IMR-90 (cell line): ENCODE measurements at regions not wholly inside any gene's neighbourhood (a gene's known extent, or its start where the extent isn't known, plus 50 kb on each side); places are given as distances from the start of the nearest gene placed in this dataset.

Source experiments
- ATAC-seq: fragments of 200-7000 bp; cut with Tn5 transposase; 2 replicates; pipeline ENCODE4 v1.9.1; 2020; ENCODE audit warnings: low read depth, mild to moderate bottlenecking, moderate library complexity
- BruUV-seq: library from RNA; stranded (reverse); fragments of 400-500 nt; replicated peaks from 2 replicates; lab custom pipeline; 2021; lab: Mats Ljungman, UMichigan
- CTCF ChIA-PET: fragments of 300-600 bp; formaldehyde crosslinking; extraction: SDS; loops from one replicate; lab custom pipeline; 2021; ENCODE audit warnings: antibody characterized with exemption; lab: Yijun Ruan, JAX
- POLR2A ChIA-PET: fragments of 300-600 bp; sonication (Branson Sonifier 250); formaldehyde crosslinking; loops from one replicate; lab custom pipeline; 2022; ENCODE audit warnings: antibody characterized with exemption; ENCODE audit not compliant: unreplicated experiment; lab: Charles Lee
- DNase-seq: peaks from one replicate; pipeline ENCODE4 v3.0.0; 2013
- H2AFZ ChIP-seq: replicated peaks from 2 replicates; pipeline ENCODE3; 2013; ENCODE audit warnings: low read length, mild to moderate bottlenecking; ENCODE audit not compliant: poor library complexity
- H2AK5ac ChIP-seq: 2 replicates; pipeline ENCODE4 v1.6.1; 2013; ENCODE audit warnings: low read depth, low read length, inconsistent platforms
- H2AK9ac ChIP-seq: replicated peaks from 2 replicates; pipeline ENCODE3; 2013; ENCODE audit warnings: mild to moderate bottlenecking, low read depth, low read length, moderate library complexity; ENCODE audit not compliant: poor library complexity
- H2BK120ac ChIP-seq: 2 replicates; pipeline ENCODE4 v1.6.1; 2013; ENCODE audit warnings: low read depth, low read length, inconsistent platforms
- H2BK15ac ChIP-seq: 3 replicates; pipeline ENCODE4 v1.6.1; 2013; ENCODE audit warnings: low read depth, low read length, inconsistent platforms
- H2BK20ac ChIP-seq: 2 replicates; pipeline ENCODE4 v1.6.1; 2013; ENCODE audit warnings: low read depth, mild to moderate bottlenecking, inconsistent platforms, low read length, moderate library complexity
- H2BK5ac ChIP-seq: 2 replicates; pipeline ENCODE4 v1.6.1; 2013; ENCODE audit warnings: mild to moderate bottlenecking, low read depth, low read length, inconsistent platforms; ENCODE audit not compliant: poor library complexity, severe bottlenecking
- H3K14ac ChIP-seq: replicated peaks from 2 replicates; pipeline ENCODE4 v1.6.1; 2013; ENCODE audit warnings: low read depth, low read length, inconsistent platforms
- H3K18ac ChIP-seq: 2 replicates; pipeline ENCODE4 v1.6.1; 2013; ENCODE audit warnings: low read depth, low read length, control low read depth
- H3K23ac ChIP-seq: 2 replicates; pipeline ENCODE4 v1.6.1; 2013; ENCODE audit warnings: low read depth, low read length, inconsistent platforms
- H3K27ac ChIP-seq: 2 replicates; pipeline ENCODE4 v1.5.1; 2013; ENCODE audit warnings: mild to moderate bottlenecking, control low read depth, low read length; ENCODE audit not compliant: insufficient read depth
- H3K27me3 ChIP-seq: 2 replicates; pipeline ENCODE4 v1.6.1; 2013; ENCODE audit warnings: low read length; ENCODE audit not compliant: control insufficient read depth, insufficient read depth
- H3K36me3 ChIP-seq: 2 replicates; pipeline ENCODE4 v1.6.1; 2013; ENCODE audit warnings: low read length, mixed read lengths; ENCODE audit not compliant: control insufficient read depth, insufficient read depth
- H3K4ac ChIP-seq: 2 replicates; pipeline ENCODE4 v1.6.1; 2013; ENCODE audit warnings: low read depth, low read length, inconsistent platforms
- H3K4me1 ChIP-seq: 2 replicates; pipeline ENCODE4 v1.6.1; 2013; ENCODE audit warnings: low read length, mixed read lengths; ENCODE audit not compliant: control insufficient read depth, insufficient read depth
- H3K4me2 ChIP-seq: 2 replicates; pipeline ENCODE4 v1.6.1; 2013; ENCODE audit warnings: low read depth, mild to moderate bottlenecking, control low read depth, low read length, moderate library complexity
- H3K4me3 ChIP-seq: 2 replicates; pipeline ENCODE4 v1.5.1; 2013; ENCODE audit warnings: low read depth, mild to moderate bottlenecking, control low read depth, low read length, moderate library complexity; ENCODE audit not compliant: insufficient read depth
- H3K56ac ChIP-seq: 2 replicates; pipeline ENCODE4 v1.6.1; 2013; ENCODE audit warnings: low read length, inconsistent platforms; ENCODE audit not compliant: insufficient read depth; ENCODE audit errors: extremely low read depth
- H3K79me1 ChIP-seq, 2 experiments: 2 replicates each; pipeline ENCODE4 v1.6.1; 2013; ENCODE audit warnings: low read length in 2 of 2, inconsistent platforms in 1 of 2, low read depth in 1 of 2
- H3K9ac ChIP-seq: 2 replicates; pipeline ENCODE4 v1.6.1; 2013; ENCODE audit warnings: low read depth, low read length, control low read depth
- H3K9me1 ChIP-seq: 2 replicates; pipeline ENCODE4 v1.6.1; 2013; ENCODE audit warnings: low read length, inconsistent platforms; ENCODE audit not compliant: insufficient read depth
- H3K9me3 ChIP-seq: 2 replicates; pipeline ENCODE4 v1.6.1; 2013; ENCODE audit warnings: low read length; ENCODE audit not compliant: control insufficient read depth, insufficient read depth
- H4K20me1 ChIP-seq: 2 replicates; pipeline ENCODE4 v1.6.1; 2013; ENCODE audit warnings: low read length, inconsistent platforms; ENCODE audit not compliant: insufficient read depth
- H4K5ac ChIP-seq: 2 replicates; pipeline ENCODE4 v1.6.1; 2013; ENCODE audit warnings: mild to moderate bottlenecking, low read depth, low read length, control low read depth
- H4K8ac ChIP-seq, 2 experiments: 2 replicates each; pipeline ENCODE4 v1.6.1; 2013; ENCODE audit warnings: low read depth in 2 of 2, low read length in 2 of 2, control low read depth in 1 of 2, inconsistent platforms in 1 of 2
- H4K91ac ChIP-seq: 2 replicates; pipeline ENCODE4 v1.6.1; 2013; ENCODE audit warnings: low read depth, low read length, inconsistent platforms; ENCODE audit not compliant: insufficient read depth
- CEBPB ChIP-seq: IDR thresholded peaks from 2 replicates; pipeline ENCODE4 v1.6.1; 2012; ENCODE audit warnings: low read depth, low read length, improper control_type of control experiment
- CHD1 ChIP-seq: IDR thresholded peaks from 2 replicates; pipeline ENCODE4 v1.6.1; 2012; ENCODE audit warnings: low read depth, low read length, improper control_type of control experiment
- USF2 ChIP-seq: fragments of 150-350 bp; IDR thresholded peaks from 2 replicates; pipeline ENCODE4 v1.6.1; 2017; ENCODE audit warnings: mild to moderate bottlenecking, antibody characterized with exemption, low read length, low read depth
- WGBS, 2 experiments: methylation state at CpG; one replicate each; pipeline versions ENCODE4 v1.1.5 to v1.1.7; 2013; ENCODE audit warnings: missing lambda C conversion rate in 2 of 2; ENCODE audit not compliant: insufficient read length in 1 of 2; ENCODE audit errors: extremely low coverage in 2 of 2; 5-methylcytosine and 5-hydroxymethylcytosine counted together
- dilution Hi-C: fragments of 300-500 bp; cut with HindIII; formaldehyde crosslinking; loops from one replicate; pipeline ENCODE4 v1.14.3; 2018; ENCODE audit warnings: low sequenced_read_pairs; ENCODE audit not compliant: unreplicated experiment
- in situ Hi-C: fragments of 300-500 bp; cut with MboI; formaldehyde crosslinking; loops from 3 replicates; pipeline ENCODE4 v1.14.3; 2019; ENCODE audit warnings: low sequenced_read_pairs, inconsistent platforms, mixed read lengths
- intact Hi-C: fragments of 100-400 bp; cut with micrococcal nuclease; formaldehyde crosslinking; loops from 2 replicates; pipeline ENCODE4 v1.10.0; 2022

GRCh38 chr4:163744861-163745260, 250.4 kb downstream of the TMA16 start:
- WGBS, 2 experiments, result 20% methylated on average over 1 of the region's 4 CpGs; no CpG with 5 or more reads in 1 of the 2 experiments
- ChIA-PET CTCF (interaction anchor here (0.6 kb wide), 1 partner anchor 14 kb away, joined by 3 read pairs; no protein-coding TSS in a partner anchor), POLR2A (interaction anchor here (0.6 kb wide), 1 partner anchor 269 kb away, joined by 9 read pairs; no protein-coding TSS in a partner anchor)
- no peak overlapping the region for H3K27ac ChIP-seq
- H3K79me1 ChIP-seq, result no peaks in the 10 kb centered on the region
- TF ChIP-seq CEBPB (no peak), CHD1 (no peak), USF2 (no peak)
- no peak overlapping the region for H3K4me2 ChIP-seq
- ATAC-seq (no peak), DNase-seq (no peak)
- no peak overlapping the region for H3K56ac ChIP-seq
- H4K5ac ChIP-seq, result no peak overlapping the region
- H3K36me3 ChIP-seq, result no peaks in the 10 kb centered on the region
- H3K9me3 ChIP-seq, result no peaks in the 10 kb centered on the region
- H3K9ac ChIP-seq, result no peak overlapping the region
- no peak overlapping the region for H2BK15ac ChIP-seq
- no peaks in the 10 kb centered on the region for H3K4me1 ChIP-seq
- H2BK20ac ChIP-seq, result no peak overlapping the region
- intact Hi-C loops, result no loop called here
- H3K27me3 ChIP-seq, result no peaks in the 10 kb centered on the region
- BruUV-seq, result no TSS peak
- no peak overlapping the region for H4K91ac ChIP-seq
- H2BK120ac ChIP-seq, result no peak overlapping the region
- H3K4ac ChIP-seq, result no peak overlapping the region
- no peak overlapping the region for H3K14ac ChIP-seq
- no peak overlapping the region for H3K4me3 ChIP-seq
- H2AFZ ChIP-seq, result no peak overlapping the region
- no peak overlapping the region for H2AK5ac ChIP-seq
- in situ Hi-C loops, result no loop called here
- H2AK9ac ChIP-seq, result no peak overlapping the region
- no peak overlapping the region for H2BK5ac ChIP-seq
- no peaks in the 10 kb centered on the region for H4K20me1 ChIP-seq
- no peak overlapping the region for H4K8ac ChIP-seq
- H3K23ac ChIP-seq, result no peak overlapping the region
- no peaks in the 10 kb centered on the region for H3K9me1 ChIP-seq
- dilution Hi-C loops, result no loop called here
- no peak overlapping the region for H3K18ac ChIP-seq
